ENCODE measurements at regions not wholly inside any gene's neighbourhood (a gene's known extent, or its start where the extent isn't known, plus 50 kb on each side); places are given as distances from the start of the nearest gene placed in this dataset.

- TF ChIP-seq POLR2AphosphoS5 (IDR thresholded peaks at IDR 0.05; ENCODE audit: low read depth, low read length) (no peak), SIN3A (IDR thresholded peaks at IDR 0.05; ENCODE audit: borderline replicate concordance, insufficient read depth, low read depth, low read length) (no peak), TCF7L2 (IDR thresholded peaks at IDR 0.05; ENCODE audit: low read depth, low read length) (no peak), REST (IDR thresholded peaks at IDR 0.05; ENCODE audit: insufficient read depth in 1 of 2, low read depth in 2 of 2, low read length in 1 of 2) (no peak), CTCF (IDR thresholded peaks at IDR 0.05) (no peak)
- no peak for DNase-seq (ENCODE audit: low read depth, low spot score)
- Histone ChIP-seq H3K27ac (ENCODE audit: low read length) (no peak overlapping the region), H3K27me3 (ENCODE audit: control insufficient read depth, insufficient read depth, low read length) (no peaks in the 10 kb centered on the region), H3K9me3 (ENCODE audit: control insufficient read depth, insufficient read depth, low read depth, low read length) (no peaks in the 10 kb centered on the region), H3K36me3 (ENCODE audit: control insufficient read depth, insufficient read depth, low read length) (no peaks in the 10 kb centered on the region), H3K4me1 (ENCODE audit: control insufficient read depth, insufficient read depth, low read length) (no peaks in the 10 kb centered on the region), H3K4me3 (ENCODE audit: low read depth in 2 of 2, low read length in 2 of 2) (no peak overlapping the region)
- in situ Hi-C loops (cut with HindIII; ENCODE audit: low pct_unique_long_range_greater_than_20kb, low sequenced_read_pairs): no loop called here
- ChIA-PET POLR2A (no interaction called here), CTCF (no interaction called here)
- ATAC-seq: no peak
- BruUV-seq (replicated peaks): no TSS peak
- intact Hi-C loops (cut with micrococcal nuclease; ENCODE audit: unreplicated experiment): no loop called here
Measured at GRCh38 chr3:194854659-194855390, 169.1 kb downstream of the FAM43A start.

- no peak for ATAC-seq
Measured at GRCh38 chr3:194856296-194856695, 170.6 kb downstream of the FAM43A start.

More at GRCh38 chr3:194856296-194856695, 170.6 kb downstream of the FAM43A start:
- DNase-seq (ENCODE audit: low read depth, low spot score): no peak
- TF ChIP-seq REST (IDR thresholded peaks at IDR 0.05; ENCODE audit: insufficient read depth in 1 of 2, low read depth in 2 of 2, low read length in 1 of 2) (no peak), SIN3A (IDR thresholded peaks at IDR 0.05; ENCODE audit: borderline replicate concordance, insufficient read depth, low read depth, low read length) (no peak), POLR2AphosphoS5 (IDR thresholded peaks at IDR 0.05; ENCODE audit: low read depth, low read length) (no peak), TCF7L2 (IDR thresholded peaks at IDR 0.05; ENCODE audit: low read depth, low read length) (no peak), CTCF (IDR thresholded peaks at IDR 0.05) (no peak)
- CTCF ChIA-PET: no interaction called here
- H3K27me3 ChIP-seq (ENCODE audit: control insufficient read depth, insufficient read depth, low read length): no peaks in the 10 kb centered on the region
- BruUV-seq (replicated peaks): no TSS peak
- in situ Hi-C loops (cut with HindIII; ENCODE audit: low pct_unique_long_range_greater_than_20kb, low sequenced_read_pairs) (no loop called here), intact Hi-C loops (cut with micrococcal nuclease; ENCODE audit: unreplicated experiment) (no loop called here)
- H3K9me3 ChIP-seq (ENCODE audit: control insufficient read depth, insufficient read depth, low read depth, low read length): no peaks in the 10 kb centered on the region
- H3K4me1 ChIP-seq (ENCODE audit: control insufficient read depth, insufficient read depth, low read length): no peaks in the 10 kb centered on the region
- no peak overlapping the region for H3K27ac ChIP-seq (ENCODE audit: low read length)
- no peaks in the 10 kb centered on the region for H3K36me3 ChIP-seq (ENCODE audit: control insufficient read depth, insufficient read depth, low read length)
- no peak overlapping the region for H3K4me3 ChIP-seq (ENCODE audit: low read depth in 2 of 2, low read length in 2 of 2)
- POLR2A ChIA-PET: no interaction called here

All from Panc1 (cell line).